OCI-LY3 (cell line): ENCODE measurements at regions not wholly inside any gene's neighbourhood (a gene's known extent, or its start where the extent isn't known, plus 50 kb on each side); places are given as distances from the start of the nearest gene placed in this dataset.

Source experiments
- H2AFZ ChIP-seq: fragments of 200-600, 300-600 bp; shearing (Covaris generic); 2 replicates; pipeline ENCODE4 v1.6.0; 2014; ENCODE audit warnings: antibody characterized with exemption, low read depth, low read length
- H3K27ac ChIP-seq: fragments of 200-600, 300-600 bp; sonication (generic); 2 replicates; pipeline ENCODE4 v1.5.1; 2014; ENCODE audit warnings: mild to moderate bottlenecking, low read length, moderate library complexity, mixed read lengths
- H3K27me3 ChIP-seq: fragments of 200-600, 300-600 bp; sonication (generic); 2 replicates; pipeline ENCODE4 v1.6.1; 2014; ENCODE audit warnings: low read depth, low read length, mixed read lengths
- H3K36me3 ChIP-seq: fragments of 200-600, 300-600 bp; sonication (generic); replicated peaks from 2 replicates; pipeline ENCODE3; 2014; ENCODE audit warnings: low read depth, low read length, mixed read lengths
- H3K4me1 ChIP-seq: fragments of 300-600, 200-600 bp; sonication (generic); 2 replicates; pipeline ENCODE4 v1.6.1; 2014; ENCODE audit warnings: low read length, mixed read lengths
- H3K4me2 ChIP-seq: fragments of 200-600, 300-600 bp; sonication (generic); 2 replicates; pipeline ENCODE4 v1.6.1; 2014; ENCODE audit warnings: low read length, mixed read lengths
- H3K4me3 ChIP-seq: fragments of 300-600, 200-600 bp; sonication (generic); 2 replicates; pipeline ENCODE4 v1.5.1; 2014; ENCODE audit warnings: antibody characterized with exemption, mild to moderate bottlenecking, low read length, moderate library complexity
- H3K79me2 ChIP-seq: fragments of 300-600, 200-600 bp; shearing (Covaris generic); 2 replicates; pipeline ENCODE4 v1.6.1; 2014; ENCODE audit warnings: mild to moderate bottlenecking, low read length, mixed read lengths
- H3K9ac ChIP-seq: fragments of 300-600, 200-600 bp; shearing (Covaris generic); 2 replicates; pipeline ENCODE4 v1.6.0; 2014; ENCODE audit warnings: mild to moderate bottlenecking, low read length, moderate library complexity
- H3K9me3 ChIP-seq: fragments of 200-600, 300-600 bp; shearing (Covaris generic); 2 replicates; pipeline ENCODE4 v1.6.1; 2014; ENCODE audit warnings: low read length, mixed read lengths; ENCODE audit not compliant: insufficient read depth
- H4K20me1 ChIP-seq: fragments of 200-600, 300-600 bp; sonication (generic); 2 replicates; pipeline ENCODE4 v1.6.1; 2016; ENCODE audit warnings: low read length, mixed read lengths; ENCODE audit not compliant: insufficient read depth
- CTCF ChIP-seq: fragments of 200-600, 300-600 bp; sonication (generic); IDR thresholded peaks from 2 replicates; pipeline ENCODE4 v1.5.1; 2014; ENCODE audit warnings: antibody characterized with exemption, low read length, low read depth
- EZH2phosphoT487 ChIP-seq: fragments of 200-600 bp; shearing (Covaris generic); IDR thresholded peaks from 2 replicates; pipeline ENCODE4 v1.6.1; 2018; ENCODE audit warnings: antibody characterized with exemption, mixed run types, low read depth

- no peak overlapping the region for H3K9ac ChIP-seq
- no peak overlapping the region for H2AFZ ChIP-seq
- TF ChIP-seq CTCF (no peak), EZH2phosphoT487 (no peak)
- H3K4me3 ChIP-seq = no peak overlapping the region
- H4K20me1 ChIP-seq = no peaks in the 10 kb centered on the region
- no peaks in the 10 kb centered on the region for H3K27me3 ChIP-seq
- H3K36me3 ChIP-seq = no peaks in the 10 kb centered on the region
- no peak overlapping the region for H3K4me2 ChIP-seq
- H3K79me2 ChIP-seq = no peaks in the 10 kb centered on the region
- no peaks in the 10 kb centered on the region for H3K9me3 ChIP-seq
- 0 out of 2 replicates have a peak, but pooled peaks cover 4% of the 10 kb centered on the region for H3K4me1 ChIP-seq
- no peak overlapping the region for H3K27ac ChIP-seq
Observed at GRCh38 chr3:182259579-182259978, 533.7 kb upstream of the ATP11B start.

- H3K4me3 ChIP-seq = no peak overlapping the region
- no peaks in the 10 kb centered on the region for H3K36me3 ChIP-seq
- H3K27me3 ChIP-seq = no peaks in the 10 kb centered on the region
- H3K79me2 ChIP-seq = no peaks in the 10 kb centered on the region
- H4K20me1 ChIP-seq = no peaks in the 10 kb centered on the region
- no peak for TF ChIP-seq EZH2phosphoT487
- no peak for TF ChIP-seq CTCF
- no peak overlapping the region for H3K27ac ChIP-seq
- no peak overlapping the region for H2AFZ ChIP-seq
- 0 out of 2 replicates have a peak, but pooled peaks cover 4% of the 10 kb centered on the region for H3K4me1 ChIP-seq
- no peaks in the 10 kb centered on the region for H3K9me3 ChIP-seq
- H3K4me2 ChIP-seq = no peak overlapping the region
- H3K9ac ChIP-seq = no peak overlapping the region
Observed at GRCh38 chr3:182261041-182261440, 532.3 kb upstream of the ATP11B start.

- no peak overlapping the region for H3K4me3 ChIP-seq
- no peak overlapping the region for H3K27ac ChIP-seq
- no peaks in the 10 kb centered on the region for H3K9me3 ChIP-seq
- no peaks in the 10 kb centered on the region for H3K36me3 ChIP-seq
- H4K20me1 ChIP-seq = no peaks in the 10 kb centered on the region
- H3K4me1 ChIP-seq = no peaks in the 10 kb centered on the region
- H3K79me2 ChIP-seq = no peaks in the 10 kb centered on the region
- H3K9ac ChIP-seq = no peak overlapping the region
- no peak overlapping the region for H2AFZ ChIP-seq
- TF ChIP-seq EZH2phosphoT487 (no peak), CTCF (no peak)
- H3K4me2 ChIP-seq = no peak overlapping the region
- no peaks in the 10 kb centered on the region for H3K27me3 ChIP-seq
Observed at GRCh38 chr3:182268711-182269110, 524.6 kb upstream of the ATP11B start.

- Histone ChIP-seq H3K9me3 (no peaks in the 10 kb centered on the region), H3K4me2 (no peak overlapping the region), H3K27ac (no peak overlapping the region), H3K79me2 (no peaks in the 10 kb centered on the region), H3K36me3 (no peaks in the 10 kb centered on the region), H4K20me1 (no peaks in the 10 kb centered on the region), H2AFZ (no peak overlapping the region), H3K4me3 (no peak overlapping the region), H3K9ac (no peak overlapping the region), H3K27me3 (no peaks in the 10 kb centered on the region), H3K4me1 (no peaks in the 10 kb centered on the region)
- no peak for TF ChIP-seq EZH2phosphoT487
- TF ChIP-seq CTCF = no peak
Observed at GRCh38 chr3:182276512-182276911, 516.8 kb upstream of the ATP11B start.
